ENCODE measurements at regions not wholly inside any gene's neighbourhood (a gene's known extent, or its start where the extent isn't known, plus 50 kb on each side); places are given as distances from the start of the nearest gene placed in this dataset.

- no peaks in the 10 kb centered on the region for H3K36me3 ChIP-seq
- no peak overlapping the region for H3K4me3 ChIP-seq
- peaks cover 0 to 12% (median 0%) of the 10 kb centered on the region in 3 donors for H3K4me1 ChIP-seq
- no peaks in the 10 kb centered on the region for H3K27me3 ChIP-seq
- TF ChIP-seq POLR2A (IDR thresholded peaks at IDR 0.05) (no peak), CTCF (IDR thresholded peaks at IDR 0.05) (no peak)
- WGBS, 2 donors, result 72 to 81% methylated on average over 3 to 6 of the region's 6 CpGs
- H3K9me3 ChIP-seq, result no peaks in the 10 kb centered on the region
- intact Hi-C loops (cut with DNase I), result no loop called here
- DNase-seq, result no peak
- no peak overlapping the region for H3K27ac ChIP-seq
Measured at GRCh38 chr5:172544371-172545095, 90.2 kb upstream of the SH3PXD2B start.

GRCh38 chr5:172543484-172544298 lies 89.4 kb upstream of the SH3PXD2B start:
- Histone ChIP-seq H3K27ac (no peak overlapping the region), H3K36me3 (no peaks in the 10 kb centered on the region), H3K9me3 (no peaks in the 10 kb centered on the region), H3K4me1 (peaks cover 0 to 5% (median 0%) of the 10 kb centered on the region in 3 donors), H3K27me3 (no peaks in the 10 kb centered on the region), H3K4me3 (no peak overlapping the region)
- intact Hi-C loops (cut with DNase I), result no loop called here
- no peak for TF ChIP-seq POLR2A (IDR thresholded peaks at IDR 0.05)
- no peak for TF ChIP-seq CTCF (IDR thresholded peaks at IDR 0.05)
- 78 to 87% methylated on average over 10 of the region's 11 CpGs for WGBS, 2 donors
- DNase-seq, result no peak

DNA sequence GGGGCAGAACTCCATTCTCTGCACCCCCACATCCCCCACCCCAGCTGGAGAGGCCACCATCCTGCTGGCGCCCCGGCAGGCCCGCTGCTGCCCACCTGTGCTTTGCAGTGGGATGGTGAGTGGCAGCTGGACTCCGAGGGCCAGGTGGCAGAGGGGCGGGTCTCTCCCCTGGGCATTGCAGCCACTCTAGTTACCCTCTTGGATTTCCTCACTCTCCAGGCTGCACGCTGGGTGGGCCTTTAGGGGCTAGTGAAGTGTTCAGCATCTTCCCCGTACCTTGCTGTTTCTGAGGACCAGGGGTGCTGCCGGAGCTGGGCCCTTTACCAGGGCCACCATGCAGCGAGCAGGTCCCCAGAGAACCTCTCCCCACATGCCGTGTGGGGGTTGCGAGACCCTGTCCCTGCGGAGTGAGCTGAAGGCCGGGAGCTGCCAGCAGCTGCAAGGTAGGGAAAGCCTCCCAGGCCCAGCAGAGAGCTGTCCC lies 88.4 kb upstream of the SH3PXD2B start:
- 93% methylated on average over 3 of the region's 13 CpGs; no CpG with 5 or more reads in 1 of the 2 donors for WGBS, 2 donors
- no peak overlapping the region for H3K4me3 ChIP-seq
- H3K9me3 ChIP-seq, result no peaks in the 10 kb centered on the region
- no peaks in the 10 kb centered on the region for H3K36me3 ChIP-seq
- no peak for DNase-seq
- no peaks in the 10 kb centered on the region for H3K4me1 ChIP-seq
- no peak overlapping the region for H3K27ac ChIP-seq
- H3K27me3 ChIP-seq, result no peaks in the 10 kb centered on the region
- intact Hi-C loops (cut with DNase I), result no loop called here
- TF ChIP-seq CTCF (IDR thresholded peaks at IDR 0.05) (no peak), POLR2A (IDR thresholded peaks at IDR 0.05) (no peak)

DNA sequence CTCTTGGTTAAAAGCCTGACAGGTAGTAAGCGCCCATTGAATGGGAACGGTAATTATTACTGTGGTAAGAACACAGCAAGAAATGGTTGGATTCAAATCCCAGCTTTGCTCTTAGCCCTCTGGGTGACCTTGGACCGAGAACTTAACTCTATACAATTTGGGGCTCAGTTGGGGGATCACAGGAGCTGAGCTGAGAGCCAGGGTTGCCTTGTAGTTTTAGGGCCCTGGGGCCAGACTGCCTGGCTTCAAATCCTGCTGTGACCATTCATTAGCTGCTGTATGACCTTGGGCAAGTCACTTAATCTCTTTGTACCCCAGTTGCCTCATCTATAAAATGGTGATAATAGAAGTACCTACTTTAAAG lies 87.4 kb upstream of the SH3PXD2B start:
- TF ChIP-seq POLR2A (IDR thresholded peaks at IDR 0.05) (no peak), CTCF (IDR thresholded peaks at IDR 0.05) (no peak)
- Histone ChIP-seq H3K4me1 (no peaks in the 10 kb centered on the region), H3K4me3 (no peak overlapping the region), H3K27me3 (no peaks in the 10 kb centered on the region), H3K27ac (no peak overlapping the region), H3K36me3 (no peaks in the 10 kb centered on the region), H3K9me3 (no peaks in the 10 kb centered on the region)
- intact Hi-C loops (cut with DNase I), result no loop called here
- no peak for DNase-seq
- WGBS, 2 donors, result 90 to 91% methylated on average over 3 of the region's 3 CpGs

DNA sequence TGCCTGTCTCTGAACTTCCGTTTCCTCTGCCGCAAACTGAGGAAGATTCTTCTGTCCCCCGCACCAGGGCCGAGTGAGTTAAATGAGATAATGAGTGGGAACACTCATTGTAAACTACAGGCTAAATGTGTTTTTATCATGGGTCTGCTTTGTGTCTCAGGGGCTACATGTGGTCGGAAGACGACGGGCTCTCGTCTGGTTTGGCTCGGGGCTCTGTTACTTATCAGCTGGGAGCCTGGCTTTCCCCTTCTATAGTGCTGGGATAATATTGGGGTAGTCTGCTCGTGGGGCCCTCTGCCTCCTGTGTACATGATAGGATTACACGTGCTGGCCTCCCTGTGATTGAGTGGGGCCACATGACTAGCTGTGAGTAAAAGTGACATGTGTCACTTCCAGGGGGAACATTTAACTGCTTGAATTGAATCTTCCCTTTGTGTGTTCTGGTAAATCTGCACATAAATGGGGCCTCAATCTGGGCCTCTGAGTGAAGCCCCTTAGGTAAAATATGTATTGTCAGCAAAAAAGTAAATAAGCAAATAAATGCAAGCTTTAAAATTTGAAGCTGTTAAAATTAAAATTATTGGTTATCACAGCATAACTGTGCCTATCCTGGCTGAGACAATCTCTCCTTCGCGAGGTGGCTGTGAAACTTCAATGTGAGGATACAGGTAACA lies 86.9 kb upstream of the SH3PXD2B start:
- TF ChIP-seq POLR2A (IDR thresholded peaks at IDR 0.05) (no peak), CTCF (IDR thresholded peaks at IDR 0.05) (no peak)
- intact Hi-C loops (cut with DNase I), result no loop called here
- Histone ChIP-seq H3K4me3 (no peak overlapping the region), H3K9me3 (no peaks in the 10 kb centered on the region), H3K27me3 (no peaks in the 10 kb centered on the region), H3K27ac (no peak overlapping the region), H3K4me1 (no peaks in the 10 kb centered on the region), H3K36me3 (no peaks in the 10 kb centered on the region)
- DNase-seq, result no peak
- 75 to 80% methylated on average over 11 to 13 of the region's 13 CpGs for WGBS, 2 donors

Measured in esophagus squamous epithelium (tissue), 5 donors.